HG03066 (cell line): ENCODE measurements at regions not wholly inside any gene's neighbourhood (a gene's known extent, or its start where the extent isn't known, plus 50 kb on each side); places are given as distances from the start of the nearest gene placed in this dataset.
"Not testable (repeated sequence)": the region's sequence is repeated elsewhere in the genome, so short reads cannot be mapped to it uniquely, and the experiment has no call there.

Experiments used
- ATAC-seq: cut with Tn5 transposase; IDR thresholded peaks from one replicate; pipeline ENCODE4 v1.9.1; 2021; ENCODE audit warnings: low read depth; ENCODE audit not compliant: unreplicated experiment

- ATAC-seq = no peak
These were observed 1086.9 kb downstream of the DIPK2A start for GRCh38 chr3:145058483-145058882.

- ATAC-seq = no peak
These were observed 1092.0 kb downstream of the DIPK2A start for GRCh38 chr3:145063616-145064015.

- no peak for ATAC-seq
These were observed 1090.2 kb downstream of the PLOD2 start for GRCh38 chr3:145070795-145071194.

- no peak for ATAC-seq
These were observed 1081.5 kb downstream of the PLOD2 start for GRCh38 chr3:145079436-145079835.

- ATAC-seq = no peak
These were observed 1073.9 kb downstream of the PLOD2 start for GRCh38 chr3:145087038-145087437.

- ATAC-seq = peak; percentile 72
These were observed 1072.1 kb downstream of the PLOD2 start for GRCh38 chr3:145088917-145089316.

GRCh38 chr3:145089337-145089736, 1071.6 kb downstream of the PLOD2 start:
- ATAC-seq = no peak

- ATAC-seq = peak; percentile 99
These were observed 1066.5 kb downstream of the PLOD2 start for GRCh38 chr3:145094355-145094941.

- not testable (repeated sequence) for ATAC-seq
These were observed 1049.8 kb downstream of the PLOD2 start for GRCh38 chr3:145111141-145111540.

- ATAC-seq = no peak
These were observed 1044.2 kb downstream of the PLOD2 start for GRCh38 chr3:145116769-145117168.

- ATAC-seq = no peak
These were observed 1042.7 kb downstream of the PLOD2 start for GRCh38 chr3:145118303-145118702.

- no peak for ATAC-seq
These were observed 1035.9 kb downstream of the PLOD2 start for GRCh38 chr3:145124900-145125678.

GRCh38 chr3:145133281-145133680, 1027.7 kb downstream of the PLOD2 start:
- no peak for ATAC-seq

- ATAC-seq = no peak
These were observed 1026.2 kb downstream of the PLOD2 start for GRCh38 chr3:145134738-145135137.

- no peak for ATAC-seq
These were observed 1016.6 kb downstream of the PLOD2 start for GRCh38 chr3:145144361-145144760.

- no peak for ATAC-seq
These were observed 1015.5 kb downstream of the PLOD2 start for GRCh38 chr3:145145461-145145860.

GRCh38 chr3:145159640-145160039, 1001.3 kb downstream of the PLOD2 start:
- ATAC-seq = no peak

GRCh38 chr3:145170121-145170520, 990.9 kb downstream of the PLOD2 start:
- ATAC-seq = no peak

- ATAC-seq = no peak
These were observed 985.4 kb downstream of the PLOD2 start for GRCh38 chr3:145175626-145176025.

- no peak for ATAC-seq
These were observed 984.1 kb downstream of the PLOD2 start for GRCh38 chr3:145176907-145177306.

- ATAC-seq = no peak
These were observed 983.2 kb downstream of the PLOD2 start for GRCh38 chr3:145177828-145178227.

- ATAC-seq = no peak
These were observed 978.6 kb downstream of the PLOD2 start for GRCh38 chr3:145182196-145182911.
